NCI-H2029 treated with DMSO at 0.1 percent for 48 hours (cell line): ENCODE measurements at regions not wholly inside any gene's neighbourhood (a gene's known extent, or its start where the extent isn't known, plus 50 kb on each side); places are given as distances from the start of the nearest gene placed in this dataset.

Source experiments
- DNase-seq: peaks from one replicate; lab custom pipeline; 2025; lab: John Stamatoyannopoulos, UW

GRCh38 chr22:47446331-47446730 is 683.9 kb downstream of the TBC1D22A start:
- no peak for DNase-seq

GRCh38 chr22:47445716-47446290 is 683.4 kb downstream of the TBC1D22A start:
- DNase-seq: no peak

- DNase-seq: no peak
Observed at GRCh38 chr22:47445212-47445611, 682.8 kb downstream of the TBC1D22A start.

GRCh38 chr22:47444746-47445065 is 682.3 kb downstream of the TBC1D22A start:
- no peak for DNase-seq

- DNase-seq: no peak
Observed at GRCh38 chr22:47443836-47444745, 681.6 kb downstream of the TBC1D22A start.

GRCh38 chr22:47442821-47443220 is 680.4 kb downstream of the TBC1D22A start:
- no peak for DNase-seq

- DNase-seq: no peak
Observed at GRCh38 chr22:47439643-47440265, 677.3 kb downstream of the TBC1D22A start.

GRCh38 chr22:47437636-47438035 is 675.2 kb downstream of the TBC1D22A start:
- DNase-seq: no peak

- DNase-seq: no peak
Observed at GRCh38 chr22:47437110-47437509, 674.7 kb downstream of the TBC1D22A start.

- DNase-seq: no peak
Observed at GRCh38 chr22:47435826-47436225, 673.4 kb downstream of the TBC1D22A start.

- no peak for DNase-seq
Observed at GRCh38 chr22:47435204-47435487, 672.7 kb downstream of the TBC1D22A start.

- no peak for DNase-seq
Observed at GRCh38 chr22:47434336-47435203, 672.1 kb downstream of the TBC1D22A start.

GRCh38 chr22:47433627-47434026 is 671.2 kb downstream of the TBC1D22A start:
- DNase-seq: no peak

- DNase-seq: no peak
Observed at GRCh38 chr22:47432683-47433082, 670.2 kb downstream of the TBC1D22A start.

- DNase-seq: no peak
Observed at GRCh38 chr22:47423861-47424820, 661.7 kb downstream of the TBC1D22A start.

- DNase-seq: no peak
Observed at GRCh38 chr22:47423266-47423665, 660.8 kb downstream of the TBC1D22A start.

GRCh38 chr22:47422736-47423135 is 660.3 kb downstream of the TBC1D22A start:
- DNase-seq: no peak

GRCh38 chr22:47421846-47422245 is 659.4 kb downstream of the TBC1D22A start:
- no peak for DNase-seq

- DNase-seq: no peak
Observed at GRCh38 chr22:47420211-47420610, 657.8 kb downstream of the TBC1D22A start.

GRCh38 chr22:47419239-47419638 is 656.8 kb downstream of the TBC1D22A start:
- no peak for DNase-seq

- no peak for DNase-seq
Observed at GRCh38 chr22:47417699-47418098, 655.2 kb downstream of the TBC1D22A start.
